Progenitor cell of endocrine pancreas (in vitro differentiated cells): ENCODE measurements at regions not wholly inside any gene's neighbourhood (a gene's known extent, or its start where the extent isn't known, plus 50 kb on each side); places are given as distances from the start of the nearest gene placed in this dataset.

Experiments
- DNase-seq: peaks from one replicate; pipeline ENCODE4 v3.0.0; 2021; ENCODE audit warnings: low spot score; ENCODE audit not compliant: unreplicated experiment
- H3K27ac Mint-ChIP-seq: 2 replicates; pipeline ENCODE4 v1.8.0; 2021; ENCODE audit warnings: mild to moderate bottlenecking, moderate library complexity, mixed read lengths
- H3K27me3 Mint-ChIP-seq: 2 replicates; pipeline ENCODE4 v1.8.0; 2021; ENCODE audit warnings: mixed read lengths
- H3K36me3 Mint-ChIP-seq: 2 replicates; pipeline ENCODE4 v1.8.0; 2022; ENCODE audit warnings: mixed read lengths; ENCODE audit not compliant: insufficient read depth
- H3K4me1 Mint-ChIP-seq: 2 replicates; pipeline ENCODE4 v1.8.0; 2021; ENCODE audit warnings: low read depth, mixed read lengths
- H3K4me3 Mint-ChIP-seq: 2 replicates; pipeline ENCODE4 v1.8.0; 2021; ENCODE audit warnings: low read depth, mild to moderate bottlenecking, moderate library complexity, mixed read lengths
- H3K9me3 Mint-ChIP-seq: 2 replicates; pipeline ENCODE4 v1.8.0; 2021; ENCODE audit warnings: low read depth, mixed read lengths
- CTCF ChIP-seq: fragments of 200-600 bp; sonication (generic); IDR thresholded peaks from one replicate; pipeline ENCODE4 v1.5.0; 2021; ENCODE audit warnings: antibody characterized with exemption, mild to moderate bottlenecking; ENCODE audit not compliant: unreplicated experiment

- TF ChIP-seq CTCF, result no peak
- no peaks in the 10 kb centered on the region for H3K9me3 Mint-ChIP-seq
- no peaks in the 10 kb centered on the region for H3K4me1 Mint-ChIP-seq
- H3K4me3 Mint-ChIP-seq, result no peak overlapping the region
- H3K27me3 Mint-ChIP-seq, result no peaks in the 10 kb centered on the region
- no peaks in the 10 kb centered on the region for H3K36me3 Mint-ChIP-seq
- no peak for DNase-seq
- no peak overlapping the region for H3K27ac Mint-ChIP-seq
These were observed 297.9 kb upstream of the PCSK5 start for GRCh38 chr9:75592586-75592985.

- Mint-ChIP-seq H3K9me3 (no peaks in the 10 kb centered on the region), H3K4me1 (no peaks in the 10 kb centered on the region), H3K36me3 (no peaks in the 10 kb centered on the region), H3K27ac (no peak overlapping the region), H3K4me3 (no peak overlapping the region), H3K27me3 (no peaks in the 10 kb centered on the region)
- TF ChIP-seq CTCF, result no peak
- DNase-seq, result no peak
These were observed 296.6 kb upstream of the PCSK5 start for GRCh38 chr9:75593920-75594319.

GRCh38 chr9:75599126-75599525, 291.3 kb upstream of the PCSK5 start:
- Mint-ChIP-seq H3K36me3 (no peaks in the 10 kb centered on the region), H3K4me1 (no peaks in the 10 kb centered on the region), H3K27ac (no peak overlapping the region), H3K4me3 (no peak overlapping the region), H3K27me3 (peaks cover 9% of the 10 kb centered on the region), H3K9me3 (no peaks in the 10 kb centered on the region)
- no peak for TF ChIP-seq CTCF
- DNase-seq, result no peak

GRCh38 chr9:75601280-75601679, 289.2 kb upstream of the PCSK5 start:
- H3K9me3 Mint-ChIP-seq, result no peaks in the 10 kb centered on the region
- no peak overlapping the region for H3K27ac Mint-ChIP-seq
- peak; percentile 27 for TF ChIP-seq CTCF
- no peaks in the 10 kb centered on the region for H3K4me1 Mint-ChIP-seq
- no peak for DNase-seq
- no peaks in the 10 kb centered on the region for H3K36me3 Mint-ChIP-seq
- peaks cover 12% of the 10 kb centered on the region for H3K27me3 Mint-ChIP-seq
- H3K4me3 Mint-ChIP-seq, result no peak overlapping the region

GRCh38 chr9:75602060-75602459, 288.4 kb upstream of the PCSK5 start:
- no peak for TF ChIP-seq CTCF
- peaks cover 12% of the 10 kb centered on the region for H3K27me3 Mint-ChIP-seq
- no peaks in the 10 kb centered on the region for H3K4me1 Mint-ChIP-seq
- DNase-seq, result no peak
- H3K9me3 Mint-ChIP-seq, result no peaks in the 10 kb centered on the region
- H3K4me3 Mint-ChIP-seq, result no peak overlapping the region
- no peak overlapping the region for H3K27ac Mint-ChIP-seq
- H3K36me3 Mint-ChIP-seq, result no peaks in the 10 kb centered on the region
